ENCODE measurements at regions not wholly inside any gene's neighbourhood (a gene's known extent, or its start where the extent isn't known, plus 50 kb on each side); places are given as distances from the start of the nearest gene placed in this dataset.

- TF ChIP-seq POLR2AphosphoS5 (IDR thresholded peaks at IDR 0.05; ENCODE audit: low read depth, low read length): no peak
- TF ChIP-seq CTCF (IDR thresholded peaks at IDR 0.05): no peak
- TF ChIP-seq, protein P1, sequence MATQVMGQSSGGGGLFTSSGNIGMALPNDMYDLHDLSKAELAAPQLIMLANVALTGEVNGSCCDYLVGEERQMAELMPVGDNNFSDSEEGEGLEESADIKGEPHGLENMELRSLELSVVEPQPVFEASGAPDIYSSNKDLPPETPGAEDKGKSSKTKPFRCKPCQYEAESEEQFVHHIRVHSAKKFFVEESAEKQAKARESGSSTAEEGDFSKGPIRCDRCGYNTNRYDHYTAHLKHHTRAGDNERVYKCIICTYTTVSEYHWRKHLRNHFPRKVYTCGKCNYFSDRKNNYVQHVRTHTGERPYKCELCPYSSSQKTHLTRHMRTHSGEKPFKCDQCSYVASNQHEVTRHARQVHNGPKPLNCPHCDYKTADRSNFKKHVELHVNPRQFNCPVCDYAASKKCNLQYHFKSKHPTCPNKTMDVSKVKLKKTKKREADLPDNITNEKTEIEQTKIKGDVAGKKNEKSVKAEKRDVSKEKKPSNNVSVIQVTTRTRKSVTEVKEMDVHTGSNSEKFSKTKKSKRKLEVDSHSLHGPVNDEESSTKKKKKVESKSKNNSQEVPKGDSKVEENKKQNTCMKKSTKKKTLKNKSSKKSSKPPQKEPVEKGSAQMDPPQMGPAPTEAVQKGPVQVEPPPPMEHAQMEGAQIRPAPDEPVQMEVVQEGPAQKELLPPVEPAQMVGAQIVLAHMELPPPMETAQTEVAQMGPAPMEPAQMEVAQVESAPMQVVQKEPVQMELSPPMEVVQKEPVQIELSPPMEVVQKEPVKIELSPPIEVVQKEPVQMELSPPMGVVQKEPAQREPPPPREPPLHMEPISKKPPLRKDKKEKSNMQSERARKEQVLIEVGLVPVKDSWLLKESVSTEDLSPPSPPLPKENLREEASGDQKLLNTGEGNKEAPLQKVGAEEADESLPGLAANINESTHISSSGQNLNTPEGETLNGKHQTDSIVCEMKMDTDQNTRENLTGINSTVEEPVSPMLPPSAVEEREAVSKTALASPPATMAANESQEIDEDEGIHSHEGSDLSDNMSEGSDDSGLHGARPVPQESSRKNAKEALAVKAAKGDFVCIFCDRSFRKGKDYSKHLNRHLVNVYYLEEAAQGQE (IDR thresholded peaks at IDR 0.05; ENCODE audit: insufficient read depth in 1 of 2, low read depth in 2 of 2, low read length in 1 of 2): no peak
- no peak for TF ChIP-seq TCF7L2 (IDR thresholded peaks at IDR 0.05; ENCODE audit: low read depth, low read length)
These were observed 522.7 kb downstream of the NR2F1-AS1 start for GRCh38 chr5:93058309-93058708.
